ENCODE measurements at regions not wholly inside any gene's neighbourhood (a gene's known extent, or its start where the extent isn't known, plus 50 kb on each side); places are given as distances from the start of the nearest gene placed in this dataset.

GRCh38 chr3:6281662-6282061, 579.3 kb upstream of the GRM7 start:
- TF ChIP-seq, protein P1, sequence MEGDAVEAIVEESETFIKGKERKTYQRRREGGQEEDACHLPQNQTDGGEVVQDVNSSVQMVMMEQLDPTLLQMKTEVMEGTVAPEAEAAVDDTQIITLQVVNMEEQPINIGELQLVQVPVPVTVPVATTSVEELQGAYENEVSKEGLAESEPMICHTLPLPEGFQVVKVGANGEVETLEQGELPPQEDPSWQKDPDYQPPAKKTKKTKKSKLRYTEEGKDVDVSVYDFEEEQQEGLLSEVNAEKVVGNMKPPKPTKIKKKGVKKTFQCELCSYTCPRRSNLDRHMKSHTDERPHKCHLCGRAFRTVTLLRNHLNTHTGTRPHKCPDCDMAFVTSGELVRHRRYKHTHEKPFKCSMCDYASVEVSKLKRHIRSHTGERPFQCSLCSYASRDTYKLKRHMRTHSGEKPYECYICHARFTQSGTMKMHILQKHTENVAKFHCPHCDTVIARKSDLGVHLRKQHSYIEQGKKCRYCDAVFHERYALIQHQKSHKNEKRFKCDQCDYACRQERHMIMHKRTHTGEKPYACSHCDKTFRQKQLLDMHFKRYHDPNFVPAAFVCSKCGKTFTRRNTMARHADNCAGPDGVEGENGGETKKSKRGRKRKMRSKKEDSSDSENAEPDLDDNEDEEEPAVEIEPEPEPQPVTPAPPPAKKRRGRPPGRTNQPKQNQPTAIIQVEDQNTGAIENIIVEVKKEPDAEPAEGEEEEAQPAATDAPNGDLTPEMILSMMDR (IDR thresholded peaks at IDR 0.05) = no peak
- no peak for TF ChIP-seq POLR2A (IDR thresholded peaks at IDR 0.05)

Data from testis (tissue), 2 donors.